Skeletal muscle tissue (tissue), 3 donors: ENCODE measurements at regions not wholly inside any gene's neighbourhood (a gene's known extent, or its start where the extent isn't known, plus 50 kb on each side); places are given as distances from the start of the nearest gene placed in this dataset.
"Not testable (repeated sequence)": the region's sequence is repeated elsewhere in the genome, so short reads cannot be mapped to it uniquely, and the experiment has no call there.

Source experiments
- H3K27ac ChIP-seq: one replicate; pipeline ENCODE4 v1.7.0; 2013; ENCODE audit warnings: mild to moderate bottlenecking, low read depth, low read length, inconsistent platforms
- H3K27me3 ChIP-seq, 3 donors: one replicate each; pipeline ENCODE4 v1.7.0; 2013; ENCODE audit warnings: low read length in 3 of 3; ENCODE audit not compliant: control insufficient read depth in 3 of 3, insufficient read depth in 3 of 3
- H3K36me3 ChIP-seq, 3 donors: one replicate each; pipeline ENCODE4 v1.7.0; 2013; ENCODE audit warnings: low read length in 3 of 3; ENCODE audit not compliant: control insufficient read depth in 3 of 3, insufficient read depth in 3 of 3
- H3K4me1 ChIP-seq, 3 donors: one replicate each; pipeline ENCODE4 v1.7.0; 2013; ENCODE audit warnings: low read length in 3 of 3, mild to moderate bottlenecking in 3 of 3; ENCODE audit not compliant: control insufficient read depth in 3 of 3, insufficient read depth in 3 of 3
- H3K4me3 ChIP-seq, 3 donors: one replicate each; pipeline ENCODE4 v1.7.0; 2013; ENCODE audit warnings: low read length in 3 of 3
- H3K9ac ChIP-seq, 3 donors: one replicate each; pipeline ENCODE4 v1.7.0; 2013; ENCODE audit warnings: low read length in 3 of 3, mild to moderate bottlenecking in 3 of 3, moderate library complexity in 2 of 3, low read depth in 1 of 3
- H3K9me3 ChIP-seq, 3 donors: one replicate each; pipeline ENCODE4 v1.7.0; 2013; ENCODE audit warnings: low read length in 3 of 3; ENCODE audit not compliant: control insufficient read depth in 3 of 3
- donor health status: Osteomylitis.

- H3K27ac ChIP-seq, H3K4me1 ChIP-seq, H3K27me3 ChIP-seq, H3K9ac ChIP-seq, H3K4me3 ChIP-seq, H3K36me3 ChIP-seq, H3K9me3 ChIP-seq: not testable (repeated sequence)
These were observed 669.2 kb upstream of the SOX11 start for GRCh38 chr2:5022708-5023635.

GRCh38 chr2:5026571-5027234, 665.5 kb upstream of the SOX11 start:
- H3K36me3 ChIP-seq: no peaks in the 10 kb centered on the region
- no peak overlapping the region for H3K4me3 ChIP-seq
- H3K27ac ChIP-seq: no peak overlapping the region
- H3K9me3 ChIP-seq: no peaks in the 10 kb centered on the region
- no peaks in the 10 kb centered on the region for H3K4me1 ChIP-seq
- no peak overlapping the region for H3K9ac ChIP-seq
- H3K27me3 ChIP-seq: no peaks in the 10 kb centered on the region

- H3K4me1 ChIP-seq: peaks cover 4 to 10% (median 4%) of the 10 kb centered on the region in 3 donors
- no peaks in the 10 kb centered on the region for H3K9me3 ChIP-seq
- no peaks in the 10 kb centered on the region for H3K36me3 ChIP-seq
- no peak overlapping the region for H3K9ac ChIP-seq
- H3K4me3 ChIP-seq: no peak overlapping the region
- peak overlapping the region; percentile 48 for H3K27ac ChIP-seq
- no peaks in the 10 kb centered on the region for H3K27me3 ChIP-seq
These were observed 657.1 kb upstream of the SOX11 start for GRCh38 chr2:5035057-5035488.

GRCh38 chr2:5036256-5036655, 655.9 kb upstream of the SOX11 start:
- Histone ChIP-seq H3K9ac (no peak overlapping the region), H3K4me1 (peaks cover 4 to 10% (median 4%) of the 10 kb centered on the region in 3 donors), H3K4me3 (no peak overlapping the region), H3K27ac (no peak overlapping the region), H3K36me3 (no peaks in the 10 kb centered on the region), H3K27me3 (no peaks in the 10 kb centered on the region), H3K9me3 (no peaks in the 10 kb centered on the region)

GRCh38 chr2:5039241-5039975, 652.8 kb upstream of the SOX11 start:
- H3K36me3 ChIP-seq: no peaks in the 10 kb centered on the region
- H3K4me1 ChIP-seq: peaks cover 5 to 17% (median 7%) of the 10 kb centered on the region in 3 donors
- H3K4me3 ChIP-seq: no peak overlapping the region
- no peaks in the 10 kb centered on the region for H3K27me3 ChIP-seq
- no peaks in the 10 kb centered on the region for H3K9me3 ChIP-seq
- no peak overlapping the region for H3K27ac ChIP-seq
- no peak overlapping the region for H3K9ac ChIP-seq

GRCh38 chr2:5040571-5040970, 651.6 kb upstream of the SOX11 start:
- no peaks in the 10 kb centered on the region for H3K27me3 ChIP-seq
- no peak overlapping the region for H3K4me3 ChIP-seq
- no peaks in the 10 kb centered on the region for H3K36me3 ChIP-seq
- no peaks in the 10 kb centered on the region for H3K9me3 ChIP-seq
- peaks cover 2 to 17% (median 7%) of the 10 kb centered on the region in 3 donors for H3K4me1 ChIP-seq
- H3K27ac ChIP-seq: no peak overlapping the region
- H3K9ac ChIP-seq: no peak overlapping the region

GRCh38 chr2:5041501-5041900, 650.7 kb upstream of the SOX11 start:
- no peak overlapping the region for H3K4me3 ChIP-seq

GRCh38 chr2:5042666-5043440, 649.3 kb upstream of the SOX11 start:
- Histone ChIP-seq H3K27ac (no peak overlapping the region), H3K27me3 (no peaks in the 10 kb centered on the region), H3K36me3 (no peaks in the 10 kb centered on the region), H3K4me1 (peaks cover 2 to 9% (median 3%) of the 10 kb centered on the region in 3 donors), H3K4me3 (no peak overlapping the region), H3K9ac (no peak overlapping the region), H3K9me3 (no peaks in the 10 kb centered on the region)

More at GRCh38 chr2:5041501-5041900, 650.7 kb upstream of the SOX11 start:
- Histone ChIP-seq H3K9me3 (no peaks in the 10 kb centered on the region), H3K9ac (no peak overlapping the region), H3K4me1 (peaks cover 2 to 14% (median 7%) of the 10 kb centered on the region in 3 donors), H3K27ac (no peak overlapping the region), H3K36me3 (no peaks in the 10 kb centered on the region), H3K27me3 (no peaks in the 10 kb centered on the region)

- Histone ChIP-seq H3K4me3 (no peak overlapping the region), H3K9ac (no peak overlapping the region), H3K36me3 (no peaks in the 10 kb centered on the region), H3K27ac (no peak overlapping the region), H3K27me3 (no peaks in the 10 kb centered on the region), H3K4me1 (no peaks in the 10 kb centered on the region), H3K9me3 (no peaks in the 10 kb centered on the region)
These were observed 640.9 kb upstream of the SOX11 start for GRCh38 chr2:5051300-5051699.
